ENCODE measurements at regions not wholly inside any gene's neighbourhood (a gene's known extent, or its start where the extent isn't known, plus 50 kb on each side); places are given as distances from the start of the nearest gene placed in this dataset.

DNA sequence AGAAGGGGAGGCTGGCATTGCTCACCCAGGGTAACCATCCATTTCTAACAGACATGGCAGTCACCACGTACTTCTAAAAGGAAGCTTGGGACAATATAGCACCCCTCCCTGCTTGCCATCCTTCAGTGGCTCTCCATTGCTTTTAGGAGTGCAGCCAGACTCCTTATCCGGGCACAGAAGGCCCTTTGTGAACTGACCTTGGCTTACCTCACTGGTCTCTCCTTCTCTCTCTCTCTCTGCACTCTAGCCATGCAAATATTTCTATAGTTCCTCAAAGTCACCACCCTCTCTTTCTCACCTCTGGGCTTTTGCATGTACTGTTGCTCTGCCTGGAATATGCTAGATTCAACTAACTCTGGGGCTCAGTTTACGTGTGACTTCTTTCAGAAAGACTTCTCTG is 301.1 kb downstream of the SHQ1 start:
- H3K4me1 ChIP-seq, result peaks cover 0 to 9% (median 2%) of the 10 kb centered on the region in 4 donors
- no peaks in the 10 kb centered on the region for H3K27me3 ChIP-seq
- H3K27ac ChIP-seq, result no peak overlapping the region
- H3K9me3 ChIP-seq, result no peaks in the 10 kb centered on the region
- DNase-seq (no peak), ATAC-seq (ENCODE audit: low FRiP score in 2 of 2) (no peak)
- no peak for TF ChIP-seq EP300 (IDR thresholded peaks at IDR 0.05)
- TF ChIP-seq POLR2A (IDR thresholded peaks at IDR 0.05), result no peak
- TF ChIP-seq POLR2AphosphoS5 (IDR thresholded peaks at IDR 0.05), result no peak
- TF ChIP-seq, protein P1, sequence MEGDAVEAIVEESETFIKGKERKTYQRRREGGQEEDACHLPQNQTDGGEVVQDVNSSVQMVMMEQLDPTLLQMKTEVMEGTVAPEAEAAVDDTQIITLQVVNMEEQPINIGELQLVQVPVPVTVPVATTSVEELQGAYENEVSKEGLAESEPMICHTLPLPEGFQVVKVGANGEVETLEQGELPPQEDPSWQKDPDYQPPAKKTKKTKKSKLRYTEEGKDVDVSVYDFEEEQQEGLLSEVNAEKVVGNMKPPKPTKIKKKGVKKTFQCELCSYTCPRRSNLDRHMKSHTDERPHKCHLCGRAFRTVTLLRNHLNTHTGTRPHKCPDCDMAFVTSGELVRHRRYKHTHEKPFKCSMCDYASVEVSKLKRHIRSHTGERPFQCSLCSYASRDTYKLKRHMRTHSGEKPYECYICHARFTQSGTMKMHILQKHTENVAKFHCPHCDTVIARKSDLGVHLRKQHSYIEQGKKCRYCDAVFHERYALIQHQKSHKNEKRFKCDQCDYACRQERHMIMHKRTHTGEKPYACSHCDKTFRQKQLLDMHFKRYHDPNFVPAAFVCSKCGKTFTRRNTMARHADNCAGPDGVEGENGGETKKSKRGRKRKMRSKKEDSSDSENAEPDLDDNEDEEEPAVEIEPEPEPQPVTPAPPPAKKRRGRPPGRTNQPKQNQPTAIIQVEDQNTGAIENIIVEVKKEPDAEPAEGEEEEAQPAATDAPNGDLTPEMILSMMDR (IDR thresholded peaks at IDR 0.05), result no peak
- H3K36me3 ChIP-seq, result no peaks in the 10 kb centered on the region
- H3K4me3 ChIP-seq, result no peak overlapping the region
- WGBS, 2 donors, result 78 to 80% methylated on average over 3 of the region's 3 CpGs

- DNase-seq (no peak), ATAC-seq (ENCODE audit: low FRiP score in 2 of 2) (no peak)
- WGBS, 2 donors, result 88 to 89% methylated on average over 4 of the region's 4 CpGs
- no peaks in the 10 kb centered on the region for H3K36me3 ChIP-seq
- no peaks in the 10 kb centered on the region for H3K4me1 ChIP-seq
- H3K27me3 ChIP-seq, result no peaks in the 10 kb centered on the region
- H3K9me3 ChIP-seq, result no peaks in the 10 kb centered on the region
- TF ChIP-seq POLR2AphosphoS5 (IDR thresholded peaks at IDR 0.05), result no peak
- TF ChIP-seq, protein P1 (IDR thresholded peaks at IDR 0.05), result no peak
- TF ChIP-seq EP300 (IDR thresholded peaks at IDR 0.05), result no peak
- no peak for TF ChIP-seq POLR2A (IDR thresholded peaks at IDR 0.05)
- H3K27ac ChIP-seq, result no peak overlapping the region
- no peak overlapping the region for H3K4me3 ChIP-seq
Measured at GRCh38 chr3:72544239-72544638, 304.0 kb downstream of the SHQ1 start.

GRCh38 chr3:72543246-72543645 is 305.0 kb downstream of the SHQ1 start:
- no peaks in the 10 kb centered on the region for H3K9me3 ChIP-seq
- H3K4me3 ChIP-seq, result no peak overlapping the region
- no peaks in the 10 kb centered on the region for H3K27me3 ChIP-seq
- TF ChIP-seq POLR2AphosphoS5 (IDR thresholded peaks at IDR 0.05) (no peak), EP300 (IDR thresholded peaks at IDR 0.05) (no peak), POLR2A (IDR thresholded peaks at IDR 0.05) (no peak)
- TF ChIP-seq, protein P1 (IDR thresholded peaks at IDR 0.05), result no peak
- H3K36me3 ChIP-seq, result no peaks in the 10 kb centered on the region
- WGBS, 2 donors, result 74 to 79% methylated on average over 3 of the region's 3 CpGs
- H3K4me1 ChIP-seq, result no peaks in the 10 kb centered on the region
- ATAC-seq (ENCODE audit: low FRiP score in 2 of 2) (no peak), DNase-seq (no peak)
- H3K27ac ChIP-seq, result no peak overlapping the region

GRCh38 chr3:72542781-72543180 is 305.5 kb downstream of the SHQ1 start:
- H3K27me3 ChIP-seq, result no peaks in the 10 kb centered on the region
- H3K4me3 ChIP-seq, result no peak overlapping the region
- no peak for ATAC-seq (ENCODE audit: low FRiP score in 2 of 2)
- TF ChIP-seq POLR2AphosphoS5 (IDR thresholded peaks at IDR 0.05), result no peak
- TF ChIP-seq, protein P1 (IDR thresholded peaks at IDR 0.05), result no peak
- TF ChIP-seq POLR2A (IDR thresholded peaks at IDR 0.05), result no peak
- no peak for TF ChIP-seq EP300 (IDR thresholded peaks at IDR 0.05)
- no peaks in the 10 kb centered on the region for H3K4me1 ChIP-seq
- no peaks in the 10 kb centered on the region for H3K36me3 ChIP-seq
- no peaks in the 10 kb centered on the region for H3K9me3 ChIP-seq
- 89 to 93% methylated on average over 6 of the region's 6 CpGs for WGBS, 2 donors
- no peak overlapping the region for H3K27ac ChIP-seq
- no peak for DNase-seq

- DNase-seq, result no peak
- H3K27me3 ChIP-seq, result no peaks in the 10 kb centered on the region
- H3K4me1 ChIP-seq, result no peaks in the 10 kb centered on the region
- no peak overlapping the region for H3K27ac ChIP-seq
- 74 to 93% methylated on average over 5 of the region's 5 CpGs for WGBS, 2 donors
- no peak overlapping the region for H3K4me3 ChIP-seq
- H3K36me3 ChIP-seq, result no peaks in the 10 kb centered on the region
- no peak for ATAC-seq (ENCODE audit: low FRiP score in 2 of 2)
- no peaks in the 10 kb centered on the region for H3K9me3 ChIP-seq
- no peak for TF ChIP-seq POLR2AphosphoS5 (IDR thresholded peaks at IDR 0.05)
- TF ChIP-seq POLR2A (IDR thresholded peaks at IDR 0.05), result no peak
- TF ChIP-seq EP300 (IDR thresholded peaks at IDR 0.05), result no peak
- TF ChIP-seq, protein P1 (IDR thresholded peaks at IDR 0.05), result no peak
Measured at GRCh38 chr3:72539856-72540255, 308.4 kb downstream of the SHQ1 start.
